Stimulated activated CD4-positive, alpha-beta T cell treated with anti-CD3 and anti-CD28 coated beads, Interleukin-12 subunit alpha, Interleukin-12 subunit beta, amount 100 ng/mL, for 48 hours (primary cell): ENCODE measurements at regions not wholly inside any gene's neighbourhood (a gene's known extent, or its start where the extent isn't known, plus 50 kb on each side); places are given as distances from the start of the nearest gene placed in this dataset.
"Not testable (repeated sequence)": the region's sequence is repeated elsewhere in the genome, so short reads cannot be mapped to it uniquely, and the experiment has no call there.

Source experiments
- DNase-seq, 3 donors: peaks; one replicate each; pipeline ENCODE4 v3.0.0-alpha.2; 2020; ENCODE audit warnings: low read depth in 2 of 3, low spot score in 1 of 3

DNA sequence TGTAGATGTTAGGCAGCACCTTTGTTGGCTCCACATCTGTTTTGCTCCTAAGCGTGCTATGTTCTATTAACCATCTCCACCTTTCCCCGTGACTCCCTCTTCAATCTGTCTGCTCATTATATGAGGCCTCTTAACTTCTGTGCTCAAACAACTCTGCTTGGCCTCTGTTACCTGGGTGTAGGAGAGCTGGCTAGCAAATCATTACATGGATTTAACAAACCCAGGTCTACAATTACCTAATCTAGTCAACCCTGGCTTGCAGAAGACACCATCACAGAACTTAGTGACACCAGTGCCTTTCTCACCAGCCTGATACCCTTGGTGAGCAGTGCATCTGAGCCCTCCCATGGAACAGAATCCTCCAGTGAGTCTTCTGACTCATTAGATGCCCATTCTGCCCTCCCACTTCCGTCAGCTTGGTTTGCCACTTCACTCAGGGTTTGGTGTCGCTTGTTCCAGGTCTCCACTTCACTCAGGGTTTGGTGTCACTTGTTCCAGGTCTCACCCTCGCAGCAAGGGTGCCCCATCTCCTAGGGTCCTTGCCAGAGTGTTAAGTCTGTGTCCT is 92.0 kb upstream of the KIF26B start:
- no peak for DNase-seq

DNA sequence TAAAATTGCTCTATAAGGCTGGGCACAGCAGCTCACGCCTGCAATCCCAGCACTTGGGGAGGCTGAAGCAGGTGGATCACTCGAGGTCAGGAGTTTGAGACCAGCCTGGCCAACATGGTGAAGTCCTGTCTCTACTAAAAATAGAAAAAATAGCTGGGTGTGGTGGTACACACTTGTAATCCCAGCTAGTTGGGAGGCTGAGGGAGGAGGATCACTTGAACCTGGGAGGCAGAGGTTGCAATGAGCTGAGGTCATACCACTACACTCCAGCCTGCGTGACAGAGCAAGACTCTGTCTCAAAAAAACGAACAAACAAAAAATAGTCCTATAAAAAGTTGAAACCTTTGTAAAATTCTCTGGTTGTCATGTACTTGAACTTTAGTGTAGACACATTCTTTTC is 93.0 kb upstream of the KIF26B start:
- DNase-seq = not testable (repeated sequence)

DNA sequence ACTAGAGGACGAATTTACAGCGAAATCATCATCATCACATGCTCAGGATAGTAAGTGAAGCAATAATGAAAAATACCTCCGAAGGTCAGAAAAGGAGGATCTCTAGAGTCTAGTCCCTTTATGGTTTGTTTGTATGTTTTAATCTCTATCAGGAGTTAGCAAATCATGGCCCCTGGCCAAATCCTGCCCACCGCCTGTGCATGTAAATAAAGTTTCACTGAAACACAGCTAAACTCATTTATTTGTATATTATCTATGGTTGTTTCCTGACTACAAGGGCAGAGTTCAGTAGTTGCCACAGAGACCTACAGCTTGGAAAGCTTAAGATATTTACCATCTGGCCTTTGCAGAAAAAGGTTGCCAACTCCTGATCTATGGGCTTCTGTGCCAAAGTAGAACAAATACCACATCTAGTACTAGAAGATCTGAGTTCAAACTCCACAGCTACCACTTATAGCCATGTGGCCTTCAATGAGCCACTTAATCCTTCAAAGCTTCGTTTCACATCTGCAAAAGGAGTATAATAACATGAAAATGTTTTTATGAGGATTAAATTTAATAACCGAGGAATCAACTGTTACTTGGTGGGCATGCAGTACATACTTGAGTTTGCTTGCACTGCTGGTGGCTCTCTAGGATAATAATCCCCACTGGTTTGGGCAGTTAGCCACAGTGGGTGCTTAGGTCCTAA is 94.0 kb upstream of the KIF26B start:
- no peak for DNase-seq

DNA sequence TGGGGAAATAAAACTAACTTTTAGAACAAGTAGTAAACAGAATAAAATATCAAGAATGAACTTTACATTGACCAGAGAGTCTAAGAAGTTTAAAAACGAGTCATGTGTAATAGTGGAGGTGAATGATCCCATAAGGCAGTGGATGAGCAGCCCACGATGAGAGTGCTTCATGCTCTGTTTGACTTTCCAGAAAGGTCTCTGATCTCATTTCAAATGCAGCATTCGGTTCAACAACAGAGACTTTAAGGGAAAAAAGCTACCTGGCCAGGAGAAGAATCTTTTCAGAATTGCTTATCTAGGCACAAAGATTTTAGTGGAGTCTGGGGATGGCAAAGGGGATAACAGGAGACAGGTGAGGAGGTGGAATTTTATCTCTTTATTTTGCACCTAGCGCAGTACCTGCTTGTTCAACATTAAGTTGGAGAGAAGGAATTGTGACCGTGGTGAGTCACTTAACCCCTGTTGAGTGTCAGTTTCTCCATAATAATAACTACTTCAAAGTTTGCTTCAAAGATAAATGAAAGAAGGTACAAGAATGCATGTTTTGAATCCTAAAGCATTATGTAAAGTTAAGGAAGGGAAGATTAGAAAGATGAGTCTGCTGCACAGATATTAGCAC is 94.9 kb upstream of the KIF26B start:
- no peak for DNase-seq

DNA sequence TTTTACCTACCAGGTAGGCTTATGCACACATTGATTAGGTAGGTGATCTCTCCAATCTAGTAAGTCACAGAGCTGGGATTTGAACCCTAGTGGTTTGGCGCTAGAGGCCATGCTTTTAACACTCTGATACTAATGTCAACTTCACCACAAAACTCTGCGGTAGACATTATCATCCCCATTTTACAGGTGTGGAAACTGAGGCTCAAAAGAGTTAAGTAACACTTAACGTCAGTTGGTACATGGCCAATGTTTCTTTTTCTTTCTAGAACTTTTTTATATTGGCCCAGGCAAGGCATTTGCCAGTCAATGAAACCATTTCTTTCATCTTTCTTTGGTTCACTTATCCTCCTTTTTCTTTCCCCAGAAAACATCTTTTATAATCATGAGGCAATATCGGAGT is 95.9 kb upstream of the KIF26B start:
- no peak for DNase-seq

DNA sequence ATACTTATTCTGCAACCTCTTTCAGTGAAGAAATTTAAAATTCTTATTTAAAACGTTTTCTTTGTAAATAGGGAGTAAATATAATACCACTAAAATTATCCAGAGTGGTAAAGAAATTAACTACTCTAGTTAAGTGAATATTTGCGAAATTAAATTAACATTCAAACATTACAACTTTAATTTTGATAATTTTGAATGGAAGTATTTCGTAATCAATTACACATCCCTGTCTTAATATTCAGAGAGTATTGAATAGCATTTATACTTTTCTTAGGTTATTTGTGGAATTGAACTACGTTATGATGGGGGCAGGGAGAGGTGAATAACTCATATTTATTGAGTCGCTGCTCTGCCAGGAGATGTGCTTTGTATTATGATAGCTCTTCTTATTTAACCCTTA is 96.3 kb upstream of the KIF26B start:
- no peak for DNase-seq

DNA sequence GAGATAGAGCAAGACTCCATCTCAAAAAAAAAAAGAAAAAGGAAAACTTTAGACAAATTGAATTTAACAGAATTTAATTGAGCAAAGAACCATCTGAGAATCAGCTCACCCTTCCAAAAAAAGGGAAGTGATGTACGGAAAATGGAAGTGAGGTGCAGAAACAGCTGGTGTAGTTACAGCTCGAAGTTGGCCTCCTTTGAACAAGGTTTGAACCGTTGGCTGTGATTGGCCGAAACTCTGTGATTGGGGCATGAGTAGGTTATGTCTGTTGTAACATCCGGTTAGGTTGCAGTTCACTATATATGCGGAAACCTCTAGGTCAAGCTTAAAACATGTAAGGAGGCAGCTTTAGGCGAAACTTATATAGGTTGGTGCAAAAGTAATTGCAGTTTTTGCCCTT is 97.9 kb upstream of the KIF26B start:
- no peak for DNase-seq

DNA sequence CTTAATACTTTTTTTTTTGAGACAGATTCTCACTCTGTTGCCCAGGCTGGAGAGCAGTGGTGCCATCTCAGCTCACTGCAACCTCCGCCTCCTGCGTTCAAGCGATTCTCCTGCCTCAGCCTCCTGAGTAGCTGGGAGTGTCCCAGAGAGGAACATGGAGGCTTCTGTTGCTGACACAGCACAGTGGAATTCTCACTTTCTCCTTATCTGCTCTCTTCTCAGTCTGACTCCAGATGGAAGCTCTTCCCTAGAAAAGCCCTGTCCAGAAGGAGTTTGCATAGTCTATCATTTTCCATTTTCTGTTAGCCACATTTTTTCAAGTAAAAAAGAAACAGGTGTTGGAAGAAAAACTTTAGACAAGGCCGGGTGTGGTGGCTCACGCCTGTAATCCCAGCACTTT is 98.5 kb upstream of the KIF26B start:
- DNase-seq = not testable (repeated sequence)

DNA sequence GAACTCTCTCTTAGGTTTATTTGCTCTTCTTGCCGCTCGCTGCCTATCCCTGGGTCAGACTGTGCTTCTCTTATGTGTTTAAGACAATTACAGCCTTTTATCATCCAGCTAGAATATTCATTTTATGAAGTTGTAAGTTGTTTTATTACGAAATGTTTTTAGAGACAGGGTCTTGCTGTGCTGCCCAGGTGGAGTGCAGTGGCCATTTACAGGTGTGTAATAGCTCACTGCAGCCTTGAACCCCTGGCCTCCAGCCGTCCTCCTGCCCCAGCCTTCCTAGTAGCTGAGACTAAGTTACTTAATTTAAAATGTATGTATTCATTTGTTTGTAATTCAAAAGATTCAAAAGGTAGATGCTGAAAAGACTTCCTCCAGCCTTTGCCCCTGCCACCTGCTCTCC is 99.0 kb upstream of the KIF26B start:
- DNase-seq = no peak

DNA sequence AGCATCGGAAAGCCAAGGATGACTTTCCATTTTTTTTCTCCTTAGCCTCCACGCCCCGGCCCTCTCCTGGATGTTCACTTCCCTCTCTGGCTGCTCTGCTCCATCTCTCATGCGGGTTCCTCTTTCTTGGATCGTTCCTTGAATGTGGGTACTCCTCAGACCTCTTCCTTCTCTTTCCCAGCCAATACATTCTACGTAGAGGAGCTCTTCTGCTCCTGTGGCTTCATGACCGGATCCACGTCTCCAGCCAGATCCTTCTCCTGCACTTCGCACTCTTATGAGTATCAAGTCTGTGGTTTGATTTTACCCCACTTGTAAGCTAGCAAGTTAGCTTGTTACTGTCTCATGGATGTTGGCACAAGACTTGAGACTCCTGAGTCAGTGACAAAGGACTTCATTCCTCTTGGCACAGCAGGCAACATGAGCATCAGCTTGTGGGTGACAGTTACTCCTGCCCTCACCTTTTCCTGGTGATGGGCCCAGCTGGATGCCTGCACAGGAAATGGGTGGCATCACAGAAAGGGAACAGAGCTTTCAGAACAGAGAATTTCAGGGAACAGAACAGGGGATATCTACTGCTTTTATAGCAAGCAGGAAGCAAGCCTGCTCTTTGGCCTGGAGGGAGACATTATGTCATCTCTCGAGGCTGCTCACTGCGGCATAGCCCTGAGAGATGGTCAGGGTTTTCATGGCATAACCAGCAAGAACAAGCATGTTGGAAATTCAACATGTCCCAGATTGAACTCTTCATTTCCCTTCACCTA is 100.1 kb upstream of the KIF26B start:
- DNase-seq = no peak

DNA sequence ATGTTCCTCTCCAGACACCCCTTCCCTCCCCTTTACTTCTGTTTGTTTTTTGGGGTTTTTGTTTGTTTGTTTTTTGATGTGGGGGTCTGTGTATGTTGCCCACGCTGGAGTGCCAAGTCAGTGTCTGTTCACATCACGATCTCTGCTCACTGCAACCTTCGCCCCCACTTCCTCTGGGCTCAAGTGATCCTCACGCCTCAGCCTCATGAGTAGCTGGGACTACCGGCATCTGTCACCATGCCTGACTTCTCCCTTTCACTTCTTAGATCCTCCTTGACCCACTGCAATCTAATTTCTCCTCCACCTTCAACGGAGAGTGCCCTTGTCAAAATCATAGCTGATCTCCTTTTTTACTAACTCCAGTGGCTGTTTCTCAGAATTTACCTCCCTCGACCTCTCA is 100.7 kb upstream of the KIF26B start:
- DNase-seq = no peak

DNA sequence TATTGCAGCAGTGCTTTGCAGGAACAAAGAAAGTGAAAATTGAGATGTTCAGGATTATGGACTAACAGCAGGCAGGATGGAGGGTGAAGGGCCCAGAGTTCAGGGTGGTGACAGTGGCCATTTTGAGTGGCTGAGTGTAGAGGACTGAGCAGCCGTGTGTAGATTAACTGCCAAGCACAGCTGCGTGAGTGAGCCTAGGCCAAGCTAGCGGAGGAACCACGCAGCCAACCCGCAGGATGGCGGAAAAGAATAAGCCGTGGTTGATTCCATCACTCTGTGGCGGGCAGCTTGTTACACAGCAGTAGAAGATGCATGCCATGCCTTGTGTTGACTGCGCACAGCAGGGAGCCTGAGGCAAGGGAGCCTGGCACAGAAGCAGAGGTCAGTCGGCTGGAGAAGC is 102.5 kb upstream of the KIF26B start:
- DNase-seq = no peak

DNA sequence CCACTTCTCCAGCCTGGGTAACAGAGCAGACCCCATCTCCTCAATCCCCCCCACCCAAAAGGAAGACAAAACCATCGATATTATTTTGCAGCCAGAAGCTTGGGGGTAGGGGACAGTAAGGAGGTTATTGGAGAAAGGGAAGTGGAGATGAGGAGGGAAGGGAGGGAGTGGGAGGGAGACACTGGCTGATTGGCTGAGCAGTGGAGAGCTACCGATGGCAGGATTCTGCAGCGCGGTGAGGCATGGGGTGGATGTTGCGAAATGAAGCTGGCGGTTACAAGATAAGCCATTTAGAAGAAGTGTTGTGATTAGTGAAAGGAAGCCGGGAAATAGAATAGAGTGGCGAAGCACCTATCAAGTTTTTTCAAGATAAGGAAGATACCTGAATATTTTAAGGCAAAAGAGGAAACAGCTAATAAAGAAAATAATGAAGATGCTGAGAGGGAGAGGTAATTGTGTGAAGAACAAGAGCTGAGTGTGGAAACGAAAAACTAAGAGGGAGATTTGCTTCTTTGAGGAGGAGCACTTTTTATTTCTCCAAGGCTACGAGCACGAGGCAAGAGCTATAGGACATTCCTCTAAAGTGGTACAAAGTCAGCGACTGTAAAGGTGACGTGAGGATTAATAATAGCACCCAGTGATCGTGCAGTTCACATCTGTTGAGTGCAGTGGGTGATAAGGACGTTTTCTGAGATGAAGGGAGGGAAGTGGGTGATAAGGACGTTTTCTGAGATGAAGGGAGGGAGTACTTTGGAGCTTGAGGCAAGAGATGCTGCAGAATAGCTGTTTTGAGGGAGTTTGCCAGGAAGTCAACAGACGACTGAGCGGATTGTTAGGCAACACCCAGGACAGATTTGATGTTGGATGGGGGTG is 103.2 kb upstream of the KIF26B start:
- DNase-seq = peak in 2 of 3 donors; percentile 12 to 21

DNA sequence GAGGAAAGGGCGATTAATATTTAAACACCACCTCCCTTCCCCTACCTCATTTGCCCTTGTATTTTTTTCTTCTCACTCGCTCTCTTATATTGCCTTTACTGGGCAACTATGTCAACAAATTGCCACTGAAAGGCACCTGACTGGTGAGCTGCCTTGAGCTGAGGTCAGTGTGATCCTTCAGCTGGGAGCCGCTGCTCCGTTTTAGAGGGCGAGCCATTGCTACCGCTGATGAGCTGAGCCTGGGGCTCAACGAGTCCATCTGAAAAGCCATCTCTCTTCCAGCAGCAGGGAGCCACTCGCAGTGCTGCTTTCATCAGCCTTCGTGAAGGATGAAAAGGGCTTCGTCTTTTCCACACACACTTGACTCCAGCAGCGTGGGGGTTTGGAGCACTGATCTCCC is 108.0 kb upstream of the KIF26B start:
- no peak for DNase-seq

DNA sequence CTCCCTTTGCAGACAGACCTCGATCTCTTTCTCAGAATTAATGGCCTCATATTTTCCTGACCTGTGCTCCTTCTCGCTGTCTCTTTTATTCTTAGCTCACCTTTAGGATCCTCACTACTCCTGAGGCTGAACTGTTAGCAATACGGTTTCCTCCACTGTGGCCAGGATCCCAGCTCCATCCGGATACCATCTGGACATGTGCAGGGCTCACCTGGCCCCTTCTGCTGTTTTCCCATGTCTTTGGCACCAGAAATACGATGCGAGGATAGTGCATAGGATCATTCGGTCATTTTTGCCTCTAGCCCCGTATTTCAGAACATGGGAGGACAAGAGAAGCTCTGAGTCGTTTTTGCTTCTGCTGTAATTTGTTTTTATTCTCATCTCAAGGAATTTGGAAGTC is 108.5 kb upstream of the KIF26B start:
- DNase-seq = no peak

DNA sequence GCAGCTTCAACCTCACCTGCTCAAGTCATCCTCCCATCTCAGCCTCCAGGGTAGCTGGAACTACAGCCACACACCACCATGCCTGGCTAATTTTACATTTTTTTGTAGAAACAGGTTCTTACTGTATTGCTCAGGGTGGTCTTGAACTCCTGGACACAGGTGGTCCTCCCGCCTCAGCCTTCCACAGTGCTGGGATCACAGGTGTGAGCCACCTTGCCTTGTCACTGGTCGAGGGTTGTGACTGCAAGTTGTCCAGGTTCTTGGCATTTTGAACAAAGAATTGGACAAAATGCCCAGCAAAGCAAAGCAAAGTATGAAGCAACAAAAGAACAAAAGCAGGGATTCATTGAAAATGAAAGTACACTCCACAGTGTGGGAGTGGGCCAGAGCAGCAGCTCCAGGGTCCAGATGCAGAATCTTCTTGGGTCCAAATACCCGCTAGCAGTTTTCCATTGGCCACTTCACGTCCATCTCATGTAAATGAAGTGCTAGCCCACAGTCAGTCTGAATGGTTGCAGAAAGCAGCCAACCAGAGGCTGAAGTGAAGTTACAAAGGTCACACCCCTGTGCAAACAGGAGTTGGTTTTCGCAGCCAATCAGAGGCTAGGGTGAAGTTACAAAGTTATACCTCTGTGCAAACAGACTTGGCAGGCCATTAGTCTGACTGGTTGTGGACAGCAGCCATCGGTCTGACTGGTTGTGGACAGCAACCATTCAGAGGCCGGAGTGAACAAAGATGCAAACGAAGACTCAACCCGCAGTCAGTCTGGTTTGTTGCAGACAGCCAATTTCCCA is 109.5 kb upstream of the KIF26B start:
- no peak for DNase-seq

DNA sequence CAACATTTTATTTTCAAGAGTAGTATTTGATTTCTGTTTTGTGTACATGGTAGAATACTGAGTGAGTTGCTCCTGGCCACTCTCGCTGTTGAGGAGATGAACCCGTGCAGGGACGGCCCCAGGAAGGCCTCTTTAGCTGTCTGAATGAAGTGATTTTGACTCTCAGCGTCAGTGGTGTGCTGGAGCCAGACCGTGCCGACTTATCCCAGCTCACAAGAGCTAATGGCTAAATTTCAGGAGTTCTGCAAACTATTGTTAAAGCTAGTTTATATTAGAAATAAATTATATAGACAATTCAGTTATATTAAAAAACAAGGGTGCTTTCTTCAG is 111.2 kb upstream of the KIF26B start:
- no peak for DNase-seq

DNA sequence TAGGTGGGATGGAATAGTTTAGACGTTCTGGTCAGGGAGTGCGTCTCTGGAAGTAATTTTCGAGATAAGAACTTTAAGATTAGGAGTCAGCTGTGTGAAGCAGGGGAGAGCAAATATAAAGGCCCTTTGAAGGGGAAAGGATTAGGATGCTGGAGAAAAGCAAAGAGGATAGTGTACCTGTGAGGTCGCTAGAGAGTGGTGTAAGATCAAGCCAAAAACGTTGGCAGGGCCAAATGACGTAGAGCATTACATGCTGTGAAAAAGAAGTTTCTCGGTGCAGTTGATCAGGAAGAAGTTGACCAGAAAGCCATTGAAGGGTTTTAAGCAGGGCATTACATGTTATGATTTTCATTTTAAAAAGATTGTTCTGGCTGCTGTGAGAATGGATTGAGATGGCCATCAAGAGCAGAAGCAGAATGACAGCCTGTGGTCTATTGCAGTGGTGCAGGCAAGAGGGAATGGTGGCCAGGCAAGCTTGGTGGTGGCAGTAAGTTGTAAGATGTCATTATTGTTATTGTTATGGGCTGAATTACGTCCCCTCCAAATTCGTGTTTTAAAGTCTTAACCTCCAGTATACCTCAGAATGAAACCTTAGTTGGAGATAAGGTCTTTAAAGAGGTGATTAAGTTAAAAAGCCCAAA is 113.6 kb upstream of the KIF26B start:
- DNase-seq = no peak

DNA sequence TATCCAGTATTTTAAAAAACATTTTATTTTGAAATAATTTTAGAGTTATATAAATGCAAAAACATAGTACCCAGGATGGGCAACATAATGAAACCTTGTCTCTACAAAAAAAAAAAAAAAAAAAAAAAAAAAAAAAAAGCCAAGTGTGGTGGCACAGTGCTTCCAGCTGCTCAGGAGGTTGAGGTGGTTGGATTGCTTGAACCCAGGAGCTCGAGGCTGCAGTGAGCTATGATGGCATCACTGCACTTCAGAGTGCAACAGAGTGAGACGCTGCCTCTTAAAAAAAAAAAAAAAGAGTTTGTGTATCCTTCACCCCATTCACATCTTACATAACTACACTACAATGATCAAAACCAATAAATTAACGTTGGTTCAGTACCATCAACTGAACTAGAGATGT is 115.6 kb upstream of the KIF26B start:
- DNase-seq = no peak

DNA sequence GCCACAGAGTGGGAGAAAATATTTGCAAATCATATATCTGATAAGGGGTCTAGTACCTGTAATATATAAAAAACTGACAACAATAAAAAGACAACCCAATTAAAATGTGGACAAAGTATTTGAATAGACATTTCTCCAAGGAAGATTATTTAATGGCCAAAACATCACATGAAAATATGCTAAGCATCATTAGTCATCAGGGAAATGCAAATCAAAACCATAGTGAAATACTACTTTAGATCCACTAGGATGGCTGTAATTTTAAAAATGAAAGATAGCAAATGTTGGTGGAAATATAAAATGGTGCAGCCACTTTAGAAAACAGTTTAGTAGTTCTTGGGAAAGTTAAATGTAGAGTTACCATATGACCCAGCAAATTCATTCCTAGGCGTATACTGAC is 118.7 kb upstream of the KIF26B start:
- DNase-seq = no peak
